GM20000 (cell line): ENCODE measurements at regions not wholly inside any gene's neighbourhood (a gene's known extent, or its start where the extent isn't known, plus 50 kb on each side); places are given as distances from the start of the nearest gene placed in this dataset.
"Not testable (repeated sequence)": the region's sequence is repeated elsewhere in the genome, so short reads cannot be mapped to it uniquely, and the experiment has no call there.

Experiments used
- DNase-seq: peaks from one replicate; pipeline ENCODE4 v3.0.0; 2012; ENCODE audit warnings: low spot score
- CTCF ChIP-seq: IDR thresholded peaks from 2 replicates; pipeline ENCODE4 v1.5.1; 2012; ENCODE audit warnings: mild to moderate bottlenecking, control low read depth; ENCODE audit errors: extremely low read depth, missing control alignments

GRCh38 chr13:72622546-72622945 lies 104.9 kb downstream of the MZT1 start:
- no peak for TF ChIP-seq CTCF
- DNase-seq: no peak

DNA sequence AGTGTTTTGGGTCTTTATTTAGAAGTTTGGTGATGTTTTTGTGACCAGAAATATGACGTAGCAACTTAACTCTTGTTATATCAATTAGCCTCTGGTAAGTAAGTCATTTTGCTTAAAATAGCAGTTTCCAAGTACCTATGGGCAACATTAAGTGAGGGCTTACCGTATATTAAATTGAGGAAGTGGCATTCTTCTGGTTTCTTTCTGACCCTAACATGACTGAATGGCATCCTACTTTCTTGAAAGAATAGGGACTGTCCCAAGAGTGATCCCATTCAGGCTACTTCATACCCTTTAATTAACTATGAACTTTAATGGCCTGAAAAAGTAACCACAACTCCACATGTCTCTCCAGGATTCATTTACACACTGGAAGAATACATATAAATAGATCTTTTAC lies 106.6 kb downstream of the MZT1 start:
- TF ChIP-seq CTCF: no peak
- DNase-seq: no peak

- TF ChIP-seq CTCF: no peak
- no peak for DNase-seq
These were observed 109.5 kb downstream of the MZT1 start for GRCh38 chr13:72617951-72618350.

DNA sequence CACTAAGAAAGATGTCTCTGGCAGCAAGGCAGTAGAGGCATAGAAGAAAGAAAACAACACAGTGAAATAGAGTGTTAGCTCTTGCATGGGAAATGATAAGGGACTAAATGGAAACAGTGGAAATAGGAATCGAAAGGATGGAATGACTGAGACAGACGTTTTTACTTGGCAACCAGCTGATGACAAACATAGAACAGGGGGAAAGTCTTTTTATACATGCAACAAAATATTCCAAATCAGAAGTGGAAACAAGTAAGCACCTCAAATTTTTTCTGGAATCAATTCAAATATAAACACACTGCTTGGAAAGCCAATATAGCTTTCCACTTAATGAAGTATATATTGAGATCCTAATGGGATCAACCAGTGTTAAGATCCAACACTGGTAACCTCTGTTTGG lies 110.2 kb downstream of the MZT1 start:
- DNase-seq: no peak
- TF ChIP-seq CTCF: no peak

- DNase-seq: not testable (repeated sequence)
These were observed 117.1 kb downstream of the MZT1 start for GRCh38 chr13:72610251-72610891.

GRCh38 chr13:72599178-72599743 lies 128.2 kb downstream of the MZT1 start:
- DNase-seq: no peak

GRCh38 chr13:72590091-72590740 lies 137.2 kb downstream of the MZT1 start:
- no peak for TF ChIP-seq CTCF

More at GRCh38 chr13:72599178-72599743, 128.2 kb downstream of the MZT1 start:
- no peak for TF ChIP-seq CTCF

More at GRCh38 chr13:72590091-72590740, 137.2 kb downstream of the MZT1 start:
- no peak for DNase-seq
